ENCODE measurements at regions not wholly inside any gene's neighbourhood (a gene's known extent, or its start where the extent isn't known, plus 50 kb on each side); places are given as distances from the start of the nearest gene placed in this dataset.

- Histone ChIP-seq H4K12ac (ENCODE audit: low read depth, low read length) (no peak overlapping the region), H3K23ac (ENCODE audit: low read length) (no peak overlapping the region), H3K9ac (ENCODE audit: low read length) (no peak overlapping the region), H3K27ac (ENCODE audit: low read depth, low read length) (no peak overlapping the region), H4K91ac (ENCODE audit: low read depth, low read length) (no peak overlapping the region), H2BK5ac (ENCODE audit: low read depth, low read length, poor library complexity) (no peak overlapping the region), H3K27me3 (ENCODE audit: insufficient read depth, low read length) (no peaks in the 10 kb centered on the region), H3K79me2 (ENCODE audit: control insufficient read depth, insufficient read depth, low read length, poor library complexity) (no peaks in the 10 kb centered on the region), H2BK120ac (ENCODE audit: insufficient read depth, low read length, poor library complexity) (no peak overlapping the region), H4K8ac (ENCODE audit: low read depth, low read length) (no peak overlapping the region), H2AFZ (ENCODE audit: insufficient read depth, low read length, poor library complexity) (no peak overlapping the region), H3K14ac (ENCODE audit: low read length) (no peak overlapping the region), H3K4me2 (ENCODE audit: low read length) (no peak overlapping the region), H3K4me1 (ENCODE audit: control insufficient read depth in 1 of 2, insufficient read depth in 2 of 2, low read length in 2 of 2) (no peaks in the 10 kb centered on the region), H3K18ac (ENCODE audit: low read length) (no peak overlapping the region), H3K36me3 (ENCODE audit: control insufficient read depth in 1 of 2, insufficient read depth in 2 of 2, low read length in 2 of 2) (no peaks in the 10 kb centered on the region), H3K79me1 (ENCODE audit: low read length) (no peaks in the 10 kb centered on the region), H3K4me3 (ENCODE audit: low read depth, low read length) (no peak overlapping the region), H3K9me3 (ENCODE audit: insufficient read depth, low read depth, low read length) (no peaks in the 10 kb centered on the region), H2AK5ac (ENCODE audit: low read length) (no peak overlapping the region), H3K4ac (ENCODE audit: low read depth, low read length) (no peak overlapping the region), H2BK12ac (ENCODE audit: low read length) (no peak overlapping the region)
- WGBS (ENCODE audit: extremely low coverage, insufficient coverage, insufficient read length) = no CpG with 5 or more reads among the region's 2 CpGs
- peak in 1 of 2 donors; percentile 43 for DNase-seq
Observed at GRCh38 chr3:3447641-3448040, 268.1 kb upstream of the CRBN start.

- Histone ChIP-seq H3K18ac (ENCODE audit: low read length) (no peak overlapping the region), H4K91ac (ENCODE audit: low read depth, low read length) (no peak overlapping the region), H3K14ac (ENCODE audit: low read length) (no peak overlapping the region), H2AFZ (ENCODE audit: insufficient read depth, low read length, poor library complexity) (no peak overlapping the region), H3K27ac (ENCODE audit: low read depth, low read length) (no peak overlapping the region), H3K4ac (ENCODE audit: low read depth, low read length) (no peak overlapping the region), H3K79me1 (ENCODE audit: low read length) (no peaks in the 10 kb centered on the region), H3K9ac (ENCODE audit: low read length) (no peak overlapping the region), H2AK5ac (ENCODE audit: low read length) (no peak overlapping the region), H3K4me3 (ENCODE audit: low read depth, low read length) (no peak overlapping the region), H4K8ac (ENCODE audit: low read depth, low read length) (no peak overlapping the region), H2BK5ac (ENCODE audit: low read depth, low read length, poor library complexity) (no peak overlapping the region), H2BK12ac (ENCODE audit: low read length) (no peak overlapping the region), H2BK120ac (ENCODE audit: insufficient read depth, low read length, poor library complexity) (no peak overlapping the region), H3K4me1 (ENCODE audit: control insufficient read depth in 1 of 2, insufficient read depth in 2 of 2, low read length in 2 of 2) (no peaks in the 10 kb centered on the region), H3K23ac (ENCODE audit: low read length) (no peak overlapping the region), H3K79me2 (ENCODE audit: control insufficient read depth, insufficient read depth, low read length, poor library complexity) (no peaks in the 10 kb centered on the region), H3K36me3 (ENCODE audit: control insufficient read depth in 1 of 2, insufficient read depth in 2 of 2, low read length in 2 of 2) (no peaks in the 10 kb centered on the region), H4K12ac (ENCODE audit: low read depth, low read length) (no peak overlapping the region), H3K9me3 (ENCODE audit: insufficient read depth, low read depth, low read length) (no peaks in the 10 kb centered on the region), H3K4me2 (ENCODE audit: low read length) (no peak overlapping the region), H3K27me3 (ENCODE audit: insufficient read depth, low read length) (no peaks in the 10 kb centered on the region)
- WGBS (ENCODE audit: extremely low coverage, insufficient coverage, insufficient read length) = no CpG with 5 or more reads among the region's 4 CpGs
- no peak for DNase-seq
Observed at GRCh38 chr3:3446251-3446650, 266.8 kb upstream of the CRBN start.

GRCh38 chr3:3443482-3443881 is 264.0 kb upstream of the CRBN start:
- no CpG with 5 or more reads among the region's 3 CpGs for WGBS (ENCODE audit: extremely low coverage, insufficient coverage, insufficient read length)
- H3K9ac ChIP-seq (ENCODE audit: low read length) = no peak overlapping the region
- H3K9me3 ChIP-seq (ENCODE audit: insufficient read depth, low read depth, low read length) = no peaks in the 10 kb centered on the region
- H3K36me3 ChIP-seq (ENCODE audit: control insufficient read depth in 1 of 2, insufficient read depth in 2 of 2, low read length in 2 of 2) = no peaks in the 10 kb centered on the region
- H3K4ac ChIP-seq (ENCODE audit: low read depth, low read length) = no peak overlapping the region
- H3K27ac ChIP-seq (ENCODE audit: low read depth, low read length) = no peak overlapping the region
- H3K4me2 ChIP-seq (ENCODE audit: low read length) = no peak overlapping the region
- H2BK12ac ChIP-seq (ENCODE audit: low read length) = no peak overlapping the region
- no peak overlapping the region for H2AFZ ChIP-seq (ENCODE audit: insufficient read depth, low read length, poor library complexity)
- no peak overlapping the region for H3K14ac ChIP-seq (ENCODE audit: low read length)
- H2AK5ac ChIP-seq (ENCODE audit: low read length) = no peak overlapping the region
- H3K18ac ChIP-seq (ENCODE audit: low read length) = no peak overlapping the region
- H3K23ac ChIP-seq (ENCODE audit: low read length) = no peak overlapping the region
- H4K91ac ChIP-seq (ENCODE audit: low read depth, low read length) = no peak overlapping the region
- H2BK120ac ChIP-seq (ENCODE audit: insufficient read depth, low read length, poor library complexity) = no peak overlapping the region
- no peak for DNase-seq
- H3K27me3 ChIP-seq (ENCODE audit: insufficient read depth, low read length) = no peaks in the 10 kb centered on the region
- no peak overlapping the region for H2BK5ac ChIP-seq (ENCODE audit: low read depth, low read length, poor library complexity)
- H3K79me1 ChIP-seq (ENCODE audit: low read length) = no peaks in the 10 kb centered on the region
- H4K12ac ChIP-seq (ENCODE audit: low read depth, low read length) = no peak overlapping the region
- H3K4me3 ChIP-seq (ENCODE audit: low read depth, low read length) = no peak overlapping the region
- no peaks in the 10 kb centered on the region for H3K4me1 ChIP-seq (ENCODE audit: control insufficient read depth in 1 of 2, insufficient read depth in 2 of 2, low read length in 2 of 2)
- no peak overlapping the region for H4K8ac ChIP-seq (ENCODE audit: low read depth, low read length)
- H3K79me2 ChIP-seq (ENCODE audit: control insufficient read depth, insufficient read depth, low read length, poor library complexity) = no peaks in the 10 kb centered on the region

GRCh38 chr3:3433711-3434110 is 254.2 kb upstream of the CRBN start:
- Histone ChIP-seq H3K4me3 (ENCODE audit: low read depth, low read length) (no peak overlapping the region), H2AK5ac (ENCODE audit: low read length) (no peak overlapping the region), H3K27ac (ENCODE audit: low read depth, low read length) (no peak overlapping the region), H4K91ac (ENCODE audit: low read depth, low read length) (no peak overlapping the region), H4K8ac (ENCODE audit: low read depth, low read length) (no peak overlapping the region), H2BK120ac (ENCODE audit: insufficient read depth, low read length, poor library complexity) (no peak overlapping the region), H3K27me3 (ENCODE audit: insufficient read depth, low read length) (no peaks in the 10 kb centered on the region), H3K4me2 (ENCODE audit: low read length) (no peak overlapping the region), H3K79me1 (ENCODE audit: low read length) (no peaks in the 10 kb centered on the region), H3K9ac (ENCODE audit: low read length) (no peak overlapping the region), H3K36me3 (ENCODE audit: control insufficient read depth in 1 of 2, insufficient read depth in 2 of 2, low read length in 2 of 2) (no peaks in the 10 kb centered on the region), H3K14ac (ENCODE audit: low read length) (no peak overlapping the region), H3K9me3 (ENCODE audit: insufficient read depth, low read depth, low read length) (no peaks in the 10 kb centered on the region), H2AFZ (ENCODE audit: insufficient read depth, low read length, poor library complexity) (no peak overlapping the region), H3K79me2 (ENCODE audit: control insufficient read depth, insufficient read depth, low read length, poor library complexity) (no peaks in the 10 kb centered on the region), H3K18ac (ENCODE audit: low read length) (no peak overlapping the region), H4K12ac (ENCODE audit: low read depth, low read length) (no peak overlapping the region), H3K4me1 (ENCODE audit: control insufficient read depth in 1 of 2, insufficient read depth in 2 of 2, low read length in 2 of 2) (no peaks in the 10 kb centered on the region), H3K23ac (ENCODE audit: low read length) (no peak overlapping the region), H2BK12ac (ENCODE audit: low read length) (no peak overlapping the region), H3K4ac (ENCODE audit: low read depth, low read length) (no peak overlapping the region), H2BK5ac (ENCODE audit: low read depth, low read length, poor library complexity) (no peak overlapping the region)
- WGBS (ENCODE audit: extremely low coverage, insufficient coverage, insufficient read length) = no CpG with 5 or more reads among the region's 2 CpGs
- DNase-seq = no peak

All from trophoblast cell (in vitro differentiated cells and primary cell).